Activated CD4-positive, CD25-positive, alpha-beta regulatory T cell treated with anti-CD3 and anti-CD28 coated beads, Interleukin-2, amount 50 U/mL, for 16 hours (primary cell): ENCODE measurements at regions not wholly inside any gene's neighbourhood (a gene's known extent, or its start where the extent isn't known, plus 50 kb on each side); places are given as distances from the start of the nearest gene placed in this dataset.
A peak's percentile ranks its signal among the peaks of the same experiment; 100 is the strongest.
"Not testable (repeated sequence)": the region's sequence is repeated elsewhere in the genome, so short reads cannot be mapped to it uniquely, and the experiment has no call there.

Source experiments
- DNase-seq: peaks from one replicate; pipeline ENCODE4 v3.0.0-alpha.2; 2020; ENCODE audit warnings: low read depth, low spot score

GRCh38 chr15:92822216-92823144, 77.6 kb upstream of the CHD2 start:
- DNase-seq, result no peak

DNA sequence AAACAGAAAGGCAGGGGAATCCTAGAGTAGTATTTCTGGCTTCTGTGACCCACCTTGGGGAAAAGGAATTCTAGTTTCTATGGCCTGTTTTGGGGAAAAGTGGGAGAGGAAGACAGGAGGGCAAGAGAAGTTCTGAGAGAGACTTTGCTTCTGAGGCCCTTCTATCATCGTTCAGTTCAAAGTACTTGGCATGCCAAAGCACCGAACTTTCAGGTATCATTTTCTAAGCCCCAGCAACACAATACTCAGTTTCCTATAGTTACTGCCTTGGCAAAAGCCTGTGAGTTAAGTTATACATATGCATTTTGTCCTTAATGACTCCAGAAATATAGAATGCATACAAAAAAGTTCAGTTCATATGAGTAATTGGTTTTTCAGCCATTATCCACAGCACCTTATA, 74.1 kb upstream of the CHD2 start:
- DNase-seq, result no peak

DNA sequence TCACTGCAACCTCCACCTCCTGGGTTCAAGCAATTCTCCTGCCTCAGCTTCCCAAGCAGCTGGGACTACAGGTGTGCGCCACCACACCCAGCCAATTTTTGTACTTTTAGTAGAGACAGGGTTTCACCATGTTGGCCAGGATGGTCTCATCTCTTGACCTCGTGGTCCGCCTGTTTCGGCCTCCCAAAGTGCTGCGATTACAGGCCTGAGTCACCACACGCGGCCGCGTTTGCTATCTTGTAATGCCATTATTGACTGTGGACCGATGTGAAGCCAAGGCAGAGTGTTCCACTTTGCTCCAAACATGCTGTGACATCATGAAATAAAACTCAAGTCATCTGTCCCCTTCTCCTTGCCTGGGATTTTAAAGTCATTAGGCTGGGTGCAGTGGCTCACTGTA, 72.1 kb upstream of the CHD2 start:
- not testable (repeated sequence) for DNase-seq

DNA sequence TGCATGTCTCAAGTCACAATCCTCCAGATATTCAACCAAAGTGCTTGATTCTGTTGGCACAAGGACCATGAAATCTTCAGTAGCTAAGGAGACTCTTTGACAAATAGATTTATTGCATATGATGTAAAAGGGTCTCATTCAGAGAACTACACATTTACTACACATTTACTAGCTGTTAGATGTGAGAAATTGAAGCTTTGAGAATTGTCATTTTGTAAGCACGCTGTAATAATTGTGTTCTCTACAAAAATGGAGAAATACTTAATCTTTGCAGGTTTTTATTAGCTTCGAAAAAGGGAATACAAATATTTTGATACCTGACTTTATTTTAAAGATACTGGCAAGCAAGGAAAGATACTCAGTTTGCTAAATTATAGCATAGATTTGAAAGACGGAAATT, 70.2 kb upstream of the CHD2 start:
- no peak for DNase-seq

DNA sequence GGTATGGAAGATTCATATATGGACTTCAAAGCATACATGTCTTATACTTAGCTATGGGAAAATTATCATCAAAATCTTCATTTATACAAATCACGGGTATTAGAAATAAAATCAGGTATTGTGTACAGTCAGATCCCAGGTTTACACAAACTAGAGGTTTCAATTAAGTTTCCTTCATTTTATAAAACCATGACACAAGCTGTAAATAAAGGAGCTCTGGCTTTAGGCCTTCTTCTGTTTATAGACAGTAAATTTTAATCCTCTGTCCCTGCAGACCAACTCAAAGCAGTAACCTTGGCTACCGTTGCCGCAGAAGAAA, 68.8 kb upstream of the CHD2 start:
- DNase-seq, result no peak

GRCh38 chr15:92831655-92832328, 68.3 kb upstream of the CHD2 start:
- peak; percentile 75 for DNase-seq

DNA sequence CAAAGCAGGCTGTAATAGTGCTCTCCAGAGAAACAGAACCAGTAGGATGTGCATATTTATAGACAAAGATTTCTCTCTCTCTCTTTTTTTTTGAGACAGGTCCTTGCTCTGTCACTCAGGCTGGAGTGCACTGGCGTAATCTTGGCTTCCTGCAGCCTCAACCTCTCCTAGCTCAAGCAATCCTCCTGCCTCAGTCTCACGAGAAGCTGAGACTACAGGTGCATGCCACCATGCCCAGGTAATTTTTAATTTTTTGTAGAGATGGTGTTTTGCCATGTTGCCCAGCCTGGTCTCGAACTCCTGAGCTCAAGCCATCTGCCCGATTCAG, 67.1 kb upstream of the CHD2 start:
- no peak for DNase-seq

GRCh38 chr15:92833493-92834271, 66.4 kb upstream of the CHD2 start:
- no peak for DNase-seq

DNA sequence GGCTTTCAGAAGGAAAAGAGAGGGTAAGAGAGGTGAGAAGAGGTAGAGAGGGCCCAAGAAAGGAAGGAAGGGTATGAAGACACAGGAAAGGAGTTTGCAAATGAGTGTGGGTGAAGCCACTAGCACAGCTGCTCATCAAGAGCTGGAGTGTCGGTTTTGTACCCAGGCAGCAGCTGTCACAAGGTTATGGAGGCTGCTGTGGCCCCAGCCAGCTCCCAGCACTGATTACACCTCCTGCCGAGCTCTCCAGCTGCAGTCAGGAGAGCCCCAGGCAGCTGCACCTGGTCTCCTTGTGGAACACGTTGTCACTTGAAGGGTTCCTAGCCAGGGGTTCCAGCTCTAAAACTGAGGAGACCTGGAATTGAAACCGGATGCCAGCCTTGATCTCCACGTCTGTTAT, 60.4 kb upstream of the CHD2 start:
- DNase-seq, result no peak

- no peak for DNase-seq
Observed at GRCh38 chr15:92840149-92840548, 60.0 kb upstream of the CHD2 start.

DNA sequence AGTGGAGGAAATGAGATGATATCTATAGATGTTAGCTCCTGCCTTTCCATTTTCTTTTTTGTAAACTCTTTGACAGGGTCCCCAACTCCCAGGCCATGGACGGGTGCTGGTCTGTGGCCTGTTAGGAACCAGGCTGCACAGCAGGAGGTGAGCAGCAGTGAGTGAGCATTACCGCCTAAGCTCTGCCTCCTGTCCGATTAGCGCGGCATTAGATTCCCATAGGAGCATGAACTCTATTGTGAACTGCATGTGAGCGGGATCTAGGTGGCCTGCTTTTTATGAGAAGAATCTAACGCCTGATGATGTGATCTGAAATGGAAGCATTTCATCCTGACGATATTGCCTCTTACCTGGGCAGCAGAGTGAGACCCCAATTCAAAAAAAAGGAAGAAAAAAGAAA, 56.8 kb upstream of the CHD2 start:
- DNase-seq, result no peak

- no peak for DNase-seq
Observed at GRCh38 chr15:92843814-92844213, 56.3 kb upstream of the CHD2 start.

DNA sequence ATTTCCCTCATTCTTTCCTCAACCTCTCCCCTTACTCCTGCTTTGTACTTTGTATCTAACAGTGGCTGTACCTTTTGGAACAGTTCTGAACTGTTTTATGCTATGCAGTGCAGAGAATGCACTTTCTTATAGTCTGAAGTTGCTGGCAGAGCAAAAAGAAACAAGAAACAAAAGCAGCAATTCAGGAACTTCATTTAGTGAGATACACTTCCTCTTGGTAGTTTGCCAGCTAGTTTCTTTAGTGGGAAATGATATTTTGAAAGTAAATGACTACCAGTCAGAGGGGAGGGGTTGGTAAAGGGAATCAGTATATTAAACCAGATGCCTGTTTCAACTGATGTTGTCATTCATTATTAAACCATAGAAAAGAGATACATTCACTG, 55.0 kb upstream of the CHD2 start:
- DNase-seq, result no peak

- no peak for DNase-seq
Observed at GRCh38 chr15:92846741-92847140, 53.4 kb upstream of the CHD2 start.

GRCh38 chr15:92847841-92848240, 52.3 kb upstream of the CHD2 start:
- no peak for DNase-seq

GRCh38 chr15:92848464-92848851, 51.7 kb upstream of the CHD2 start:
- DNase-seq, result no peak

DNA sequence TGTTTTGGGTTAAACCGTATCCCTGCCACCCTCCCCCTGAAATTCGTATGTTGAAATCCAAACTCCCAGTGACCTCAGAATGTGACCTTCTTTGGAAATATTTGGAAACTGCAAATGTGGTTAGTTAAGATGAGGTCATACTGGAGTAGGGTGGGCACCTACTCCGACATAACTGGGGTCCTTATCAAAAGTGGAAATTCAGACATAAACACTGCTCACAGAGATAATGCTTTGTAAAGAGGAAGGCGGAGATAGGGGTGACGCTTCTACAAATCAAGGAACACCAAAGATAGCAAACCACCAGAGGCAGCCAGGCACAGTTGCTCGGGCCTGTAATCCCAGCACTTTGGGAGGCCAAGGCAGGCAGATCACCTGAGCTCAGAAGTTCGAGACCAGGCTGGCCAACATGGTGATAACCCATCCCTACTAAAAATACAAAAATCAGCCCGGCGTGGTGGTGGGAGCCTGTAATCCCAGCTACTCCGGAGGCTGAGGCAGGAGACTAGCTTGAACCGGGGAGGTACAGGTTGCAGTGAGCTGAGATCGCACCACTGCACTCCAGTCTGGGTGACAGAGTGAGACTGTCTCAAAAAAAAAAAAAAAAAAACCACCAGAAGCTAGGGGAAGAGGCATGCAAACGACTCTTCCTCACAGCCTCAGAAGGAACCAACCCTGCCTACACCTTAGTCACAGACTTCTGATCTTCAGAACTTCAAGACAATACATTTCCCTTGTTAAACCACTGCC, 51.1 kb upstream of the CHD2 start:
- DNase-seq, result peak; percentile 2

- not testable (repeated sequence) for DNase-seq
Observed at GRCh38 chr15:92850218-92850617, 49.9 kb upstream of the CHD2 start.
